ENCODE measurements at regions not wholly inside any gene's neighbourhood (a gene's known extent, or its start where the extent isn't known, plus 50 kb on each side); places are given as distances from the start of the nearest gene placed in this dataset.

DNA sequence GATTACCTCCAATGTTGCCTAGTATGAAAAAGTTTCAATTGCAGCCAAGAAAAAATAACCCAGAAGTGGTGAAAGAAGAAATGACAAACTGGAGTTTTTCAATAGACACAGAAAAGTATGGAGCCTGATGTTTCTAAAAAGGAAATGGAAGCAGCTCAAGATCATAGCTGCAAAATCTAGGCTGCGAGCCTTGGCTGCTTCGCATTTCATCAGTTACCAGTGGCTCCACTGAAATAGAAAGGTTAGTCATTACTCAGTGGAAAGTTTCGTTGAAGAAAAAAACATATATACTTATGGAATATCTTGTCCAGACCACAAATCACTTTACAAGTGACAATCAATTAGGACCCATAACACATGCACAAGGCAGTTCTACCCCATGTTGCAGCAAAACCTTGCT, 206.8 kb upstream of the SOX9 start:
- no peak overlapping the region for H3K4me3 Mint-ChIP-seq
- H3K36me3 Mint-ChIP-seq (ENCODE audit: low read depth), result no peaks in the 10 kb centered on the region

More for the DNA sequence above, 206.8 kb upstream of the SOX9 start:
- H3K4me1 Mint-ChIP-seq, result no peaks in the 10 kb centered on the region
- Histone ChIP-seq H3K4me3 (no peak overlapping the region), H3F3A (replicated peaks; ENCODE audit: low read depth) (no peaks in the 10 kb centered on the region), H3K4me1 (ENCODE audit: insufficient read depth) (no peaks in the 10 kb centered on the region), H4K20me1 (replicated peaks; ENCODE audit: insufficient read depth) (no peaks in the 10 kb centered on the region), H3K79me2 (replicated peaks; ENCODE audit: insufficient read depth) (no peaks in the 10 kb centered on the region), H3K4me2 (no peak overlapping the region), H3K27ac (ENCODE audit: low read depth) (no peak overlapping the region), H2AFZ (no peak overlapping the region), H3K27me3 (ENCODE audit: insufficient read depth) (no peaks in the 10 kb centered on the region), H3K36me3 (ENCODE audit: insufficient read depth) (no peaks in the 10 kb centered on the region), H3K9me2 (ENCODE audit: insufficient read depth) (peaks cover 3% of the 10 kb centered on the region; the same call in 1 of the 2 replicates)
- H3K27me3 Mint-ChIP-seq (ENCODE audit: insufficient read depth, low read depth, poor library complexity), result no peaks in the 10 kb centered on the region
- H3K9me3 Mint-ChIP-seq, result no peaks in the 10 kb centered on the region; the same call in 2 of the 3 replicates
- H3K27ac Mint-ChIP-seq, result no peak overlapping the region
- TF ChIP-seq EZH2 (IDR thresholded peaks at IDR 0.05; ENCODE audit: low read depth, unreplicated experiment), result no peak
- TF ChIP-seq ZNF331 (CRISPR knock-in tag; IDR thresholded peaks at IDR 0.05; ENCODE audit: low read depth), result no peak
- TF ChIP-seq, protein P1, sequence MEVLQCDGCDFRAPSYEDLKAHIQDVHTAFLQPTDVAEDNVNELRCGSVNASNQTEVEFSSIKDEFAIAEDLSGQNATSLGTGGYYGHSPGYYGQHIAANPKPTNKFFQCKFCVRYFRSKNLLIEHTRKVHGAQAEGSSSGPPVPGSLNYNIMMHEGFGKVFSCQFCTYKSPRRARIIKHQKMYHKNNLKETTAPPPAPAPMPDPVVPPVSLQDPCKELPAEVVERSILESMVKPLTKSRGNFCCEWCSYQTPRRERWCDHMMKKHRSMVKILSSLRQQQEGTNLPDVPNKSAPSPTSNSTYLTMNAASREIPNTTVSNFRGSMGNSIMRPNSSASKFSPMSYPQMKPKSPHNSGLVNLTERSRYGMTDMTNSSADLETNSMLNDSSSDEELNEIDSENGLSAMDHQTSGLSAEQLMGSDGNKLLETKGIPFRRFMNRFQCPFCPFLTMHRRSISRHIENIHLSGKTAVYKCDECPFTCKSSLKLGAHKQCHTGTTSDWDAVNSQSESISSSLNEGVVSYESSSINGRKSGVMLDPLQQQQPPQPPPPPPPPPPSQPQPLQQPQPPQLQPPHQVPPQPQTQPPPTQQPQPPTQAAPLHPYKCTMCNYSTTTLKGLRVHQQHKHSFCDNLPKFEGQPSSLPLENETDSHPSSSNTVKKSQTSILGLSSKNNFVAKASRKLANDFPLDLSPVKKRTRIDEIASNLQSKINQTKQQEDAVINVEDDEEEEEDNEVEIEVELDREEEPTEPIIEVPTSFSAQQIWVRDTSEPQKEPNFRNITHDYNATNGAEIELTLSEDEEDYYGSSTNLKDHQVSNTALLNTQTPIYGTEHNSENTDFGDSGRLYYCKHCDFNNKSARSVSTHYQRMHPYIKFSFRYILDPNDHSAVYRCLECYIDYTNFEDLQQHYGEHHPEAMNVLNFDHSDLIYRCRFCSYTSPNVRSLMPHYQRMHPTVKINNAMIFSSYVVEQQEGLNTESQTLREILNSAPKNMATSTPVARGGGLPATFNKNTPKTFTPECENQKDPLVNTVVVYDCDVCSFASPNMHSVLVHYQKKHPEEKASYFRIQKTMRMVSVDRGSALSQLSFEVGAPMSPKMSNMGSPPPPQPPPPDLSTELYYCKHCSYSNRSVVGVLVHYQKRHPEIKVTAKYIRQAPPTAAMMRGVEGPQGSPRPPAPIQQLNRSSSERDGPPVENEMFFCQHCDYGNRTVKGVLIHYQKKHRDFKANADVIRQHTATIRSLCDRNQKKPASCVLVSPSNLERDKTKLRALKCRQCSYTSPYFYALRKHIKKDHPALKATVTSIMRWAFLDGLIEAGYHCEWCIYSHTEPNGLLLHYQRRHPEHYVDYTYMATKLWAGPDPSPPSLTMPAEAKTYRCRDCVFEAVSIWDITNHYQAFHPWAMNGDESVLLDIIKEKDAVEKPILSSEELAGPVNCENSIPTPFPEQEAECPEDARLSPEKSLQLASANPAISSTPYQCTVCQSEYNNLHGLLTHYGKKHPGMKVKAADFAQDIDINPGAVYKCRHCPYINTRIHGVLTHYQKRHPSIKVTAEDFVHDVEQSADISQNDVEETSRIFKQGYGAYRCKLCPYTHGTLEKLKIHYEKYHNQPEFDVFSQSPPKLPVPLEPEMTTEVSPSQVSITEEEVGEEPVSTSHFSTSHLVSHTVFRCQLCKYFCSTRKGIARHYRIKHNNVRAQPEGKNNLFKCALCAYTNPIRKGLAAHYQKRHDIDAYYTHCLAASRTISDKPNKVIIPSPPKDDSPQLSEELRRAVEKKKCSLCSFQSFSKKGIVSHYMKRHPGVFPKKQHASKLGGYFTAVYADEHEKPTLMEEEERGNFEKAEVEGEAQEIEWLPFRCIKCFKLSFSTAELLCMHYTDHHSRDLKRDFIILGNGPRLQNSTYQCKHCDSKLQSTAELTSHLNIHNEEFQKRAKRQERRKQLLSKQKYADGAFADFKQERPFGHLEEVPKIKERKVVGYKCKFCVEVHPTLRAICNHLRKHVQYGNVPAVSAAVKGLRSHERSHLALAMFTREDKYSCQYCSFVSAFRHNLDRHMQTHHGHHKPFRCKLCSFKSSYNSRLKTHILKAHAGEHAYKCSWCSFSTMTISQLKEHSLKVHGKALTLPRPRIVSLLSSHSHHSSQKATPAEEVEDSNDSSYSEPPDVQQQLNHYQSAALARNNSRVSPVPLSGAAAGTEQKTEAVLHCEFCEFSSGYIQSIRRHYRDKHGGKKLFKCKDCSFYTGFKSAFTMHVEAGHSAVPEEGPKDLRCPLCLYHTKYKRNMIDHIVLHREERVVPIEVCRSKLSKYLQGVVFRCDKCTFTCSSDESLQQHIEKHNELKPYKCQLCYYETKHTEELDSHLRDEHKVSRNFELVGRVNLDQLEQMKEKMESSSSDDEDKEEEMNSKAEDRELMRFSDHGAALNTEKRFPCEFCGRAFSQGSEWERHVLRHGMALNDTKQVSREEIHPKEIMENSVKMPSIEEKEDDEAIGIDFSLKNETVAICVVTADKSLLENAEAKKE (CRISPR knock-in tag; IDR thresholded peaks at IDR 0.05), result no peak
- ATAC-seq (no peak), DNase-seq (ENCODE audit: low spot score) (no peak)

Data from GM23338 (cell line).